BJ (cell line): ENCODE measurements at regions not wholly inside any gene's neighbourhood (a gene's known extent, or its start where the extent isn't known, plus 50 kb on each side); places are given as distances from the start of the nearest gene placed in this dataset.

Experiments used
- CTCF ChIA-PET: fragments of 350-600 bp; formaldehyde crosslinking; extraction: SDS; loops from one replicate; lab custom pipeline; 2021; ENCODE audit warnings: antibody characterized with exemption, inconsistent platforms; lab: Yijun Ruan, JAX
- POLR2A ChIA-PET: fragments of 300-600 bp; sonication (Branson Sonifier 250); formaldehyde crosslinking; extraction: SDS; loops from one replicate; lab custom pipeline; 2021; ENCODE audit warnings: antibody characterized with exemption; lab: Charles Lee
- DNase-seq: peaks from one replicate; pipeline ENCODE4 v3.0.0-alpha.2; 2011; ENCODE audit warnings: low read depth
- H3K27me3 ChIP-seq: 2 replicates; pipeline ENCODE4 v1.6.0; 2011; ENCODE audit warnings: low read length; ENCODE audit not compliant: control insufficient read depth, insufficient read depth
- H3K36me3 ChIP-seq: 2 replicates; pipeline ENCODE4 v1.5.1; 2011; ENCODE audit warnings: low read length; ENCODE audit not compliant: control insufficient read depth, insufficient read depth
- H3K4me3 ChIP-seq: 2 replicates; pipeline ENCODE4 v1.5.1; 2011; ENCODE audit warnings: low read depth, mild to moderate bottlenecking, control low read depth, low read length
- CTCF ChIP-seq: IDR thresholded peaks from 2 replicates; pipeline ENCODE4 v1.5.1; 2011; ENCODE audit warnings: low read depth, mild to moderate bottlenecking, control low read depth, inconsistent platforms, low read length, moderate library complexity; ENCODE audit not compliant: insufficient read depth

GRCh38 chr2:204250692-204251091, 294.6 kb upstream of the PARD3B start:
- no peak for TF ChIP-seq CTCF
- POLR2A ChIA-PET, result no interaction called here
- CTCF ChIA-PET, result interaction anchor here (1.2 to 3.8 kb wide), 2 partner anchors 11 to 1675 kb away, joined by 3 to 32 read pairs; no protein-coding TSS in a partner anchor
- H3K4me3 ChIP-seq, result no peak overlapping the region
- DNase-seq, result no peak
- no peaks in the 10 kb centered on the region for H3K36me3 ChIP-seq
- no peaks in the 10 kb centered on the region; the same call in none of the 2 replicates for H3K27me3 ChIP-seq

- TF ChIP-seq CTCF, result no peak
- no peaks in the 10 kb centered on the region; the same call in none of the 2 replicates for H3K27me3 ChIP-seq
- CTCF ChIA-PET, result interaction anchor here (0.8 to 3.8 kb wide), 3 partner anchors 10 to 1697 kb away, joined by 3 to 32 read pairs (median 3); no protein-coding TSS in a partner anchor
- no peaks in the 10 kb centered on the region for H3K36me3 ChIP-seq
- POLR2A ChIA-PET, result no interaction called here
- no peak for DNase-seq
- no peak overlapping the region for H3K4me3 ChIP-seq
These were observed 293.9 kb upstream of the PARD3B start for GRCh38 chr2:204251158-204251997.

- CTCF ChIA-PET, result interaction anchor here (0.8 to 3.8 kb wide), 2 partner anchors 9 to 1697 kb away, joined by 3 to 32 read pairs; no protein-coding TSS in a partner anchor
- no peak for DNase-seq
These were observed 293.3 kb upstream of the PARD3B start for GRCh38 chr2:204251998-204252376.

GRCh38 chr2:204255071-204255470, 290.2 kb upstream of the PARD3B start:
- DNase-seq, result no peak
- H3K27me3 ChIP-seq, result no peaks in the 10 kb centered on the region; the same call in none of the 2 replicates
- no peaks in the 10 kb centered on the region for H3K36me3 ChIP-seq
- H3K4me3 ChIP-seq, result no peak overlapping the region
- ChIA-PET POLR2A (interaction anchor here (0.6 kb wide), 1 partner anchor 60 kb away, joined by 3 read pairs; no protein-coding TSS in a partner anchor), CTCF (interaction anchor here (0.5 to 1.3 kb wide), 5 partner anchors 928 to 1671 kb away, joined by 3 to 6 read pairs (median 3); no protein-coding TSS in a partner anchor)
- no peak for TF ChIP-seq CTCF

More at GRCh38 chr2:204251998-204252376, 293.3 kb upstream of the PARD3B start:
- POLR2A ChIA-PET, result no interaction called here
- Histone ChIP-seq H3K4me3 (no peak overlapping the region), H3K27me3 (no peaks in the 10 kb centered on the region; the same call in none of the 2 replicates), H3K36me3 (no peaks in the 10 kb centered on the region)
- TF ChIP-seq CTCF, result no peak

DNA sequence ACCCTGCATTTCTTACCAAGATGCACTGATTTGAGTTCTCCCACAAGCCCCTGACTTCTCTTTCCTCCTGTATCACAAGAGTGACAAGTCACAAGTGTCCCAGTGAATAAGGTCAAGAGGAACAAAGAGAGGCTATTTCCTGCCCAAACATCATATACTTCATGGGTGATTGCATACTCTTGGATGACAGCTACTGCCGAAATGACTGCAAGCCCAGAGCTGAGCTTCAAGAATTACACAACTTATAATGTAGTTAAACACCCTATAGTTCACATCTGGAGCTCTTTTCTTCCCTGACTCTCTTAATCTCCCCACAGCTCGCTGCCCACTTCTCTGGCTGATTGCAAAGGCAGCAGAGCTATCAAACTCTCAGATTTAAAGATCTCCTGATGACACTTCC, 289.7 kb upstream of the PARD3B start:
- ChIA-PET CTCF (interaction anchor here (1.0 to 1.3 kb wide), 2 partner anchors 1421 to 1671 kb away, joined by 3 to 6 read pairs; no protein-coding TSS in a partner anchor), POLR2A (no interaction called here)
- Histone ChIP-seq H3K27me3 (no peaks in the 10 kb centered on the region; the same call in none of the 2 replicates), H3K36me3 (no peaks in the 10 kb centered on the region), H3K4me3 (no peak overlapping the region)
- DNase-seq, result no peak
- TF ChIP-seq CTCF, result no peak
